SU-DHL-6 (cell line): ENCODE measurements at regions not wholly inside any gene's neighbourhood (a gene's known extent, or its start where the extent isn't known, plus 50 kb on each side); places are given as distances from the start of the nearest gene placed in this dataset.

ENCODE experiments used
- H2AFZ ChIP-seq: fragments of 200-600 bp; sonication (generic); 2 replicates; pipeline ENCODE4 v1.6.1; 2014; ENCODE audit warnings: low read depth, mild to moderate bottlenecking, moderate library complexity, mixed read lengths, antibody characterized with exemption, low read length; ENCODE audit not compliant: severe bottlenecking
- H3F3A ChIP-seq: fragments of 200-600 bp; shearing (Covaris generic); 2 replicates; pipeline ENCODE4 v1.6.0; 2016; ENCODE audit warnings: antibody characterized with exemption, mild to moderate bottlenecking; ENCODE audit not compliant: insufficient read depth
- H3K27ac ChIP-seq: fragments of 200-600 bp; sonication (generic); 2 replicates; pipeline ENCODE4 v1.5.1; 2016; ENCODE audit warnings: low read depth, mild to moderate bottlenecking, low read length, moderate library complexity, mixed read lengths
- H3K27me3 ChIP-seq: fragments of 200-600 bp; sonication (generic), shearing (Covaris generic); 2 replicates; pipeline ENCODE4 v1.6.0; 2014; ENCODE audit warnings: mild to moderate bottlenecking, low read length
- H3K36me3 ChIP-seq: fragments of 200-600 bp; sonication (generic); 2 replicates; pipeline ENCODE4 v1.6.1; 2014; ENCODE audit warnings: mild to moderate bottlenecking, low read length, mixed read lengths
- H3K4me2 ChIP-seq: fragments of 300-600, 200-600 bp; shearing (Covaris generic), sonication (generic); 2 replicates; pipeline ENCODE4 v1.6.0; 2014; ENCODE audit warnings: low read length, low read depth, mild to moderate bottlenecking; ENCODE audit not compliant: poor library complexity, severe bottlenecking
- H3K4me3 ChIP-seq: fragments of 200-600 bp; sonication (generic); 2 replicates; pipeline ENCODE4 v1.5.1; 2014; ENCODE audit warnings: antibody characterized with exemption, low read length, mild to moderate bottlenecking, mixed read lengths; ENCODE audit not compliant: insufficient read depth, poor library complexity, severe bottlenecking
- H3K79me2 ChIP-seq: fragments of 200-600 bp; sonication (generic); 2 replicates; pipeline ENCODE4 v1.6.1; 2014; ENCODE audit warnings: mild to moderate bottlenecking, low read length, moderate library complexity; ENCODE audit not compliant: insufficient read depth
- H3K9ac ChIP-seq: fragments of 200-600 bp; sonication (generic); 2 replicates; pipeline ENCODE4 v1.7.0; 2014; ENCODE audit warnings: mild to moderate bottlenecking, low read length
- H3K9me2 ChIP-seq: fragments of 200-600 bp; sonication (generic); replicated peaks from 2 replicates; pipeline ENCODE4 v1.6.1; 2014; ENCODE audit warnings: low read length; ENCODE audit not compliant: insufficient read depth
- H3K9me3 ChIP-seq: fragments of 200-600 bp; sonication (generic); 2 replicates; pipeline ENCODE4 v1.6.1; 2014; ENCODE audit warnings: low read length, mixed read lengths; ENCODE audit not compliant: insufficient read depth
- H4K20me1 ChIP-seq: fragments of 200-600 bp; sonication (generic); 2 replicates; pipeline ENCODE4 v1.6.1; 2014; ENCODE audit warnings: low read depth, mild to moderate bottlenecking, antibody characterized with exemption, low read length, moderate library complexity, mixed read lengths
- CTCF ChIP-seq: fragments of 200-600 bp; sonication (generic); IDR thresholded peaks from one replicate; pipeline ENCODE4 v1.5.1; 2017; ENCODE audit warnings: antibody characterized with exemption, mild to moderate bottlenecking, low read length, moderate library complexity; ENCODE audit not compliant: insufficient read depth, poor library complexity, severe bottlenecking
- EZH2phosphoT487 ChIP-seq: fragments of 200-600 bp; sonication (generic), shearing (Covaris generic); conservative IDR thresholded peaks from 2 replicates; pipeline ENCODE4 v1.6.1; 2018; ENCODE audit warnings: mild to moderate bottlenecking, antibody characterized with exemption, low read length, moderate library complexity, mixed read lengths

DNA sequence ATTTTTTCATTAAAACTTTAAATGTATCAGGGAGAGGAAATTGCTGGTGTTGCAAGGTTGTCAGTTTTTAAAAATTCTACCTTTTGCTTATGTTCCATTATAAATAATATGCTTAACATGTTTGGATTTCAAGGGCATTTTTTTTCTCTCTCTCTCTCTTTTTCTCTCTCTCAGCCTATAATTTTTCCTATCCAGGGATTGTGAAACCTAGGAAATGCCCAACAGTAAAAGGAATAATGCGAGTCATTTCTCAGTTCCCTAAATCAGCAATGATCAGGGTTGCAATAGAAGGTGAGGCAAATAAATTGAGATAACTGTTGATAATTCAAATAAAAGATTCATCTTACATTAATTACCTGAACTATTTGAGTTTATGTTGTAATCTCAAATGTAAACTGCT, 53.2 kb upstream of the IFNGR1 start:
- Histone ChIP-seq H4K20me1 (no peaks in the 10 kb centered on the region), H3K9me2 (no peaks in the 10 kb centered on the region), H3K27ac (no peak overlapping the region), H3K36me3 (no peaks in the 10 kb centered on the region), H3K9me3 (no peaks in the 10 kb centered on the region), H2AFZ (no peak overlapping the region), H3K79me2 (no peaks in the 10 kb centered on the region), H3F3A (no peaks in the 10 kb centered on the region), H3K4me3 (no peak overlapping the region), H3K9ac (no peak overlapping the region), H3K4me2 (no peak overlapping the region), H3K27me3 (no peaks in the 10 kb centered on the region)
- TF ChIP-seq EZH2phosphoT487: no peak
- TF ChIP-seq CTCF: no peak

GRCh38 chr6:137271245-137272183, 52.3 kb upstream of the IFNGR1 start:
- Histone ChIP-seq H3K79me2 (no peaks in the 10 kb centered on the region), H3F3A (no peaks in the 10 kb centered on the region), H3K4me2 (no peak overlapping the region), H3K27ac (no peak overlapping the region), H2AFZ (no peak overlapping the region), H4K20me1 (no peaks in the 10 kb centered on the region), H3K9me3 (no peaks in the 10 kb centered on the region), H3K4me3 (no peak overlapping the region), H3K9ac (no peak overlapping the region), H3K27me3 (no peaks in the 10 kb centered on the region), H3K9me2 (no peaks in the 10 kb centered on the region), H3K36me3 (no peaks in the 10 kb centered on the region)
- no peak for TF ChIP-seq EZH2phosphoT487
- peak; percentile 70 for TF ChIP-seq CTCF

DNA sequence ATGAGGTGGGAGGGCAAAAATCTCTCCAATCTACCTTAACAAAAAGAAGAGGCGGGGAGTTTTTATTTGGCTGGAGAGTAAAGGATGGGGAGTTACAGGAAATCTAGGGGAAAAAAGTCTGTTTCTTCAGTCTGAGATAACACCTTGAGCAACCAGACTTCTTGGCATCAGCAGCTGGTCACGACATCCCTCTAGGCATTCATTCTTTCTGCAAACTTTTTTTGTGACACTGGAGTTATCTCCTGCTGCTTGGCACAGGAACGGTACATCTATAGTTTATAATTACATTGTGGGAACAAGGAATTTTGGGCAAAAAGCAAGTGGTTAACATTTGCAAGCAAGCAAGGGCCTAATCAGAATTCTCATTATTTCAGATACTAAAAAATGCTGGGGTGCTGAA, 50.6 kb upstream of the IFNGR1 start:
- H3K4me2 ChIP-seq: no peak overlapping the region
- H3K27ac ChIP-seq: no peak overlapping the region
- H3K9me3 ChIP-seq: no peaks in the 10 kb centered on the region

More for the DNA sequence above, 50.6 kb upstream of the IFNGR1 start:
- Histone ChIP-seq H3K4me3 (no peak overlapping the region), H4K20me1 (no peaks in the 10 kb centered on the region), H3F3A (no peaks in the 10 kb centered on the region), H3K79me2 (no peaks in the 10 kb centered on the region), H3K27me3 (no peaks in the 10 kb centered on the region), H2AFZ (no peak overlapping the region), H3K9ac (no peak overlapping the region), H3K36me3 (no peaks in the 10 kb centered on the region), H3K9me2 (no peaks in the 10 kb centered on the region)
- TF ChIP-seq CTCF: no peak
- TF ChIP-seq EZH2phosphoT487: no peak
